Epithelial cell of proximal tubule (primary cell): ENCODE measurements at regions not wholly inside any gene's neighbourhood (a gene's known extent, or its start where the extent isn't known, plus 50 kb on each side); places are given as distances from the start of the nearest gene placed in this dataset.

Source experiments
- DNase-seq: peaks from one replicate; pipeline ENCODE4 v3.0.0-alpha.2; 2011; ENCODE audit warnings: low read depth
- H3K4me3 ChIP-seq: 2 replicates; pipeline ENCODE4 v1.5.1; 2011; ENCODE audit warnings: low read depth, mild to moderate bottlenecking, low read length
- CTCF ChIP-seq: conservative IDR thresholded peaks from 2 replicates; pipeline ENCODE4 v1.5.1; 2012; ENCODE audit warnings: low read depth, mild to moderate bottlenecking, low read length

- H3K4me3 ChIP-seq = no peak overlapping the region
- no peak for TF ChIP-seq CTCF
- DNase-seq = no peak
Observed at GRCh38 chrX:35675151-35675550, 123.0 kb upstream of the MAGEB16 start.

- no peak for DNase-seq
Observed at GRCh38 chrX:35680940-35681346, 117.2 kb upstream of the MAGEB16 start.

GRCh38 chrX:35682476-35682875, 115.7 kb upstream of the MAGEB16 start:
- DNase-seq = no peak
- no peak for TF ChIP-seq CTCF
- no peak overlapping the region for H3K4me3 ChIP-seq

More at GRCh38 chrX:35680940-35681346, 117.2 kb upstream of the MAGEB16 start:
- no peak for TF ChIP-seq CTCF
- H3K4me3 ChIP-seq = no peak overlapping the region

- DNase-seq = no peak
- no peak for TF ChIP-seq CTCF
- no peak overlapping the region for H3K4me3 ChIP-seq
Observed at GRCh38 chrX:35696760-35697234, 101.3 kb upstream of the MAGEB16 start.

- no peak for DNase-seq
- no peak overlapping the region for H3K4me3 ChIP-seq
- no peak for TF ChIP-seq CTCF
Observed at GRCh38 chrX:35699642-35700041, 98.5 kb upstream of the MAGEB16 start.

- TF ChIP-seq CTCF = no peak
- no peak overlapping the region for H3K4me3 ChIP-seq
- no peak for DNase-seq
Observed at GRCh38 chrX:35700121-35700520, 98.0 kb upstream of the MAGEB16 start.

- no peak for TF ChIP-seq CTCF
- H3K4me3 ChIP-seq = no peak overlapping the region
- DNase-seq = no peak
Observed at GRCh38 chrX:35711281-35711680, 86.9 kb upstream of the MAGEB16 start.
